HG02870 (cell line): ENCODE measurements at regions not wholly inside any gene's neighbourhood (a gene's known extent, or its start where the extent isn't known, plus 50 kb on each side); places are given as distances from the start of the nearest gene placed in this dataset.
"Not testable (repeated sequence)": the region's sequence is repeated elsewhere in the genome, so short reads cannot be mapped to it uniquely, and the experiment has no call there.

Experiments used
- ATAC-seq: cut with Tn5 transposase; IDR thresholded peaks from one replicate; pipeline ENCODE4 v1.9.1; 2021; ENCODE audit warnings: mild to moderate bottlenecking, moderate library complexity; ENCODE audit not compliant: unreplicated experiment

GRCh38 chr2:205865905-205866441 lies 183.7 kb downstream of the NRP2 start:
- no peak for ATAC-seq

- no peak for ATAC-seq
Observed at GRCh38 chr2:205865056-205865455, 182.8 kb downstream of the NRP2 start.

- ATAC-seq: no peak
Observed at GRCh38 chr2:205864491-205864890, 182.2 kb downstream of the NRP2 start.

- not testable (repeated sequence) for ATAC-seq
Observed at GRCh38 chr2:205862761-205863160, 180.5 kb downstream of the NRP2 start.

- ATAC-seq: no peak
Observed at GRCh38 chr2:205860885-205861284, 178.6 kb downstream of the NRP2 start.

- no peak for ATAC-seq
Observed at GRCh38 chr2:205860181-205860580, 177.9 kb downstream of the NRP2 start.

GRCh38 chr2:205858881-205859441 lies 176.7 kb downstream of the NRP2 start:
- peak; percentile 61 for ATAC-seq

- no peak for ATAC-seq
Observed at GRCh38 chr2:205858275-205858674, 176.0 kb downstream of the NRP2 start.

GRCh38 chr2:205857520-205858237 lies 175.4 kb downstream of the NRP2 start:
- ATAC-seq: peak; percentile 81

- no peak for ATAC-seq
Observed at GRCh38 chr2:205852457-205852856, 170.2 kb downstream of the NRP2 start.

- ATAC-seq: no peak
Observed at GRCh38 chr2:205850611-205851010, 168.3 kb downstream of the NRP2 start.

- no peak for ATAC-seq
Observed at GRCh38 chr2:205850132-205850531, 167.8 kb downstream of the NRP2 start.

- no peak for ATAC-seq
Observed at GRCh38 chr2:205849136-205849535, 166.8 kb downstream of the NRP2 start.

- no peak for ATAC-seq
Observed at GRCh38 chr2:205848601-205849000, 166.3 kb downstream of the NRP2 start.
